ENCODE measurements at regions not wholly inside any gene's neighbourhood (a gene's known extent, or its start where the extent isn't known, plus 50 kb on each side); places are given as distances from the start of the nearest gene placed in this dataset.

DNA sequence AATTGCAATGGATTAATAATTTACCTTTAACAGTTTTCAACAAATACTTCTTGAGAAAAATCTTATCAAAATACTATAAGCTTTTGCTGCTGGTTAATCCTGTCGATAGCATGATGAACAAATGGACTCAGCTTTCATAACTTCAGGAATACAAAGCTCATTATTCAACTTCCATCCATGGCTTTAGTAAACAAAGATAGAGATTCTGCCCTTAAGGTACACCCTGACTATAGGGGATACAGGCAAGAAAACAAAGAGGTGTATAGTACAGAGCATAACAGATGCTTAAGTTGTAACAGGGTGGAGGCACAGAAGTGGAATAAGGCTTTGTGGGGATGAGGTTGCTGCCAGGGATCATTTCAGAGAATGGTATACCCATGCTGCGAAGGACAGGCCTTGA lies 57.0 kb upstream of the FOXN2 start:
- no peak for TF ChIP-seq POLR2A (IDR thresholded peaks at IDR 0.05; ENCODE audit: low read length)
- TF ChIP-seq GATA1 (IDR thresholded peaks at IDR 0.05; ENCODE audit: low read depth, low read length) = no peak
